ENCODE measurements at regions not wholly inside any gene's neighbourhood (a gene's known extent, or its start where the extent isn't known, plus 50 kb on each side); places are given as distances from the start of the nearest gene placed in this dataset.

GRCh38 chr7:132691201-132691600 is 114.9 kb upstream of the PLXNA4 start:
- Histone ChIP-seq H3K4me1 (ENCODE audit: control insufficient read depth, insufficient read depth, low read length) (no peaks in the 10 kb centered on the region), H3K9me3 (ENCODE audit: control insufficient read depth, insufficient read depth, low read length) (no peaks in the 10 kb centered on the region), H3K36me3 (ENCODE audit: control insufficient read depth, insufficient read depth, low read length) (no peaks in the 10 kb centered on the region), H3K27me3 (ENCODE audit: control insufficient read depth, insufficient read depth, low read length) (no peaks in the 10 kb centered on the region), H3K9ac (ENCODE audit: low read depth, low read length) (no peak overlapping the region), H3K4me3 (ENCODE audit: low read depth, low read length) (no peak overlapping the region)

- H3K36me3 ChIP-seq (ENCODE audit: control insufficient read depth, insufficient read depth, low read length): no peaks in the 10 kb centered on the region
- H3K4me1 ChIP-seq (ENCODE audit: control insufficient read depth, insufficient read depth, low read length): no peaks in the 10 kb centered on the region
- H3K27me3 ChIP-seq (ENCODE audit: control insufficient read depth, insufficient read depth, low read length): no peaks in the 10 kb centered on the region
- H3K9ac ChIP-seq (ENCODE audit: low read depth, low read length): no peak overlapping the region
- H3K4me3 ChIP-seq (ENCODE audit: low read depth, low read length): no peak overlapping the region
- no peaks in the 10 kb centered on the region for H3K9me3 ChIP-seq (ENCODE audit: control insufficient read depth, insufficient read depth, low read length)
These were observed 113.9 kb upstream of the PLXNA4 start for GRCh38 chr7:132690174-132690573.

- Histone ChIP-seq H3K27me3 (ENCODE audit: control insufficient read depth, insufficient read depth, low read length) (no peaks in the 10 kb centered on the region), H3K4me3 (ENCODE audit: low read depth, low read length) (no peak overlapping the region), H3K36me3 (ENCODE audit: control insufficient read depth, insufficient read depth, low read length) (no peaks in the 10 kb centered on the region), H3K4me1 (ENCODE audit: control insufficient read depth, insufficient read depth, low read length) (no peaks in the 10 kb centered on the region), H3K9ac (ENCODE audit: low read depth, low read length) (no peak overlapping the region), H3K9me3 (ENCODE audit: control insufficient read depth, insufficient read depth, low read length) (no peaks in the 10 kb centered on the region)
These were observed 111.7 kb upstream of the PLXNA4 start for GRCh38 chr7:132687981-132688383.

- H3K9ac ChIP-seq (ENCODE audit: low read depth, low read length): no peak overlapping the region
- no peaks in the 10 kb centered on the region for H3K4me1 ChIP-seq (ENCODE audit: control insufficient read depth, insufficient read depth, low read length)
- no peaks in the 10 kb centered on the region for H3K9me3 ChIP-seq (ENCODE audit: control insufficient read depth, insufficient read depth, low read length)
- no peak overlapping the region for H3K4me3 ChIP-seq (ENCODE audit: low read depth, low read length)
- H3K36me3 ChIP-seq (ENCODE audit: control insufficient read depth, insufficient read depth, low read length): no peaks in the 10 kb centered on the region
- no peaks in the 10 kb centered on the region for H3K27me3 ChIP-seq (ENCODE audit: control insufficient read depth, insufficient read depth, low read length)
These were observed 110.7 kb upstream of the PLXNA4 start for GRCh38 chr7:132687016-132687415.

GRCh38 chr7:132685277-132685676 is 109.0 kb upstream of the PLXNA4 start:
- no peak overlapping the region for H3K9ac ChIP-seq (ENCODE audit: low read depth, low read length)
- H3K36me3 ChIP-seq (ENCODE audit: control insufficient read depth, insufficient read depth, low read length): no peaks in the 10 kb centered on the region
- no peaks in the 10 kb centered on the region for H3K4me1 ChIP-seq (ENCODE audit: control insufficient read depth, insufficient read depth, low read length)
- no peak overlapping the region for H3K4me3 ChIP-seq (ENCODE audit: low read depth, low read length)
- H3K27me3 ChIP-seq (ENCODE audit: control insufficient read depth, insufficient read depth, low read length): no peaks in the 10 kb centered on the region
- H3K9me3 ChIP-seq (ENCODE audit: control insufficient read depth, insufficient read depth, low read length): no peaks in the 10 kb centered on the region

- H3K36me3 ChIP-seq (ENCODE audit: control insufficient read depth, insufficient read depth, low read length): no peaks in the 10 kb centered on the region
- H3K4me1 ChIP-seq (ENCODE audit: control insufficient read depth, insufficient read depth, low read length): no peaks in the 10 kb centered on the region
- H3K4me3 ChIP-seq (ENCODE audit: low read depth, low read length): no peak overlapping the region
- no peak overlapping the region for H3K9ac ChIP-seq (ENCODE audit: low read depth, low read length)
- no peaks in the 10 kb centered on the region for H3K27me3 ChIP-seq (ENCODE audit: control insufficient read depth, insufficient read depth, low read length)
- no peaks in the 10 kb centered on the region for H3K9me3 ChIP-seq (ENCODE audit: control insufficient read depth, insufficient read depth, low read length)
These were observed 107.8 kb upstream of the PLXNA4 start for GRCh38 chr7:132683896-132684690.

GRCh38 chr7:132681951-132682350 is 105.7 kb upstream of the PLXNA4 start:
- no peaks in the 10 kb centered on the region for H3K4me1 ChIP-seq (ENCODE audit: control insufficient read depth, insufficient read depth, low read length)
- H3K36me3 ChIP-seq (ENCODE audit: control insufficient read depth, insufficient read depth, low read length): no peaks in the 10 kb centered on the region
- no peak overlapping the region for H3K9ac ChIP-seq (ENCODE audit: low read depth, low read length)
- no peaks in the 10 kb centered on the region for H3K9me3 ChIP-seq (ENCODE audit: control insufficient read depth, insufficient read depth, low read length)
- no peaks in the 10 kb centered on the region for H3K27me3 ChIP-seq (ENCODE audit: control insufficient read depth, insufficient read depth, low read length)
- no peak overlapping the region for H3K4me3 ChIP-seq (ENCODE audit: low read depth, low read length)

- Histone ChIP-seq H3K9me3 (ENCODE audit: control insufficient read depth, insufficient read depth, low read length) (no peaks in the 10 kb centered on the region), H3K27me3 (ENCODE audit: control insufficient read depth, insufficient read depth, low read length) (no peaks in the 10 kb centered on the region), H3K4me3 (ENCODE audit: low read depth, low read length) (no peak overlapping the region), H3K9ac (ENCODE audit: low read depth, low read length) (no peak overlapping the region), H3K36me3 (ENCODE audit: control insufficient read depth, insufficient read depth, low read length) (no peaks in the 10 kb centered on the region), H3K4me1 (ENCODE audit: control insufficient read depth, insufficient read depth, low read length) (no peaks in the 10 kb centered on the region)
These were observed 104.3 kb upstream of the PLXNA4 start for GRCh38 chr7:132680590-132680989.

- Histone ChIP-seq H3K9me3 (ENCODE audit: control insufficient read depth, insufficient read depth, low read length) (no peaks in the 10 kb centered on the region), H3K9ac (ENCODE audit: low read depth, low read length) (no peak overlapping the region), H3K4me3 (ENCODE audit: low read depth, low read length) (no peak overlapping the region), H3K36me3 (ENCODE audit: control insufficient read depth, insufficient read depth, low read length) (no peaks in the 10 kb centered on the region), H3K27me3 (ENCODE audit: control insufficient read depth, insufficient read depth, low read length) (no peaks in the 10 kb centered on the region), H3K4me1 (ENCODE audit: control insufficient read depth, insufficient read depth, low read length) (no peaks in the 10 kb centered on the region)
These were observed 102.4 kb upstream of the PLXNA4 start for GRCh38 chr7:132678656-132679055.

GRCh38 chr7:132677918-132678317 is 101.6 kb upstream of the PLXNA4 start:
- H3K9me3 ChIP-seq (ENCODE audit: control insufficient read depth, insufficient read depth, low read length): no peaks in the 10 kb centered on the region

GRCh38 chr7:132672200-132672990 is 96.1 kb upstream of the PLXNA4 start:
- Histone ChIP-seq H3K9me3 (ENCODE audit: control insufficient read depth, insufficient read depth, low read length) (no peaks in the 10 kb centered on the region), H3K4me1 (ENCODE audit: control insufficient read depth, insufficient read depth, low read length) (no peaks in the 10 kb centered on the region)

More at GRCh38 chr7:132677918-132678317, 101.6 kb upstream of the PLXNA4 start:
- Histone ChIP-seq H3K9ac (ENCODE audit: low read depth, low read length) (no peak overlapping the region), H3K36me3 (ENCODE audit: control insufficient read depth, insufficient read depth, low read length) (no peaks in the 10 kb centered on the region), H3K27me3 (ENCODE audit: control insufficient read depth, insufficient read depth, low read length) (no peaks in the 10 kb centered on the region), H3K4me3 (ENCODE audit: low read depth, low read length) (no peak overlapping the region), H3K4me1 (ENCODE audit: control insufficient read depth, insufficient read depth, low read length) (no peaks in the 10 kb centered on the region)

GRCh38 chr7:132666774-132667172 is 90.5 kb upstream of the PLXNA4 start:
- no peaks in the 10 kb centered on the region for H3K27me3 ChIP-seq (ENCODE audit: control insufficient read depth, insufficient read depth, low read length)
- no peak overlapping the region for H3K9ac ChIP-seq (ENCODE audit: low read depth, low read length)
- H3K4me1 ChIP-seq (ENCODE audit: control insufficient read depth, insufficient read depth, low read length): no peaks in the 10 kb centered on the region
- no peaks in the 10 kb centered on the region for H3K9me3 ChIP-seq (ENCODE audit: control insufficient read depth, insufficient read depth, low read length)
- no peaks in the 10 kb centered on the region for H3K36me3 ChIP-seq (ENCODE audit: control insufficient read depth, insufficient read depth, low read length)
- H3K4me3 ChIP-seq (ENCODE audit: low read depth, low read length): no peak overlapping the region

More at GRCh38 chr7:132672200-132672990, 96.1 kb upstream of the PLXNA4 start:
- no peaks in the 10 kb centered on the region for H3K27me3 ChIP-seq (ENCODE audit: control insufficient read depth, insufficient read depth, low read length)
- no peak overlapping the region for H3K4me3 ChIP-seq (ENCODE audit: low read depth, low read length)
- no peak overlapping the region for H3K9ac ChIP-seq (ENCODE audit: low read depth, low read length)
- H3K36me3 ChIP-seq (ENCODE audit: control insufficient read depth, insufficient read depth, low read length): no peaks in the 10 kb centered on the region

Data from iPS-15b (cell line).